GM19438 (cell line): ENCODE measurements at regions not wholly inside any gene's neighbourhood (a gene's known extent, or its start where the extent isn't known, plus 50 kb on each side); places are given as distances from the start of the nearest gene placed in this dataset.
"Not testable (repeated sequence)": the region's sequence is repeated elsewhere in the genome, so short reads cannot be mapped to it uniquely, and the experiment has no call there.

ENCODE experiments used
- ATAC-seq: cut with Tn5 transposase; IDR thresholded peaks from one replicate; pipeline ENCODE4 v1.9.1; 2021; ENCODE audit warnings: low read depth; ENCODE audit not compliant: unreplicated experiment

- no peak for ATAC-seq
Measured at GRCh38 chr17:71166311-71166710, 954.5 kb upstream of the SOX9 start.

DNA sequence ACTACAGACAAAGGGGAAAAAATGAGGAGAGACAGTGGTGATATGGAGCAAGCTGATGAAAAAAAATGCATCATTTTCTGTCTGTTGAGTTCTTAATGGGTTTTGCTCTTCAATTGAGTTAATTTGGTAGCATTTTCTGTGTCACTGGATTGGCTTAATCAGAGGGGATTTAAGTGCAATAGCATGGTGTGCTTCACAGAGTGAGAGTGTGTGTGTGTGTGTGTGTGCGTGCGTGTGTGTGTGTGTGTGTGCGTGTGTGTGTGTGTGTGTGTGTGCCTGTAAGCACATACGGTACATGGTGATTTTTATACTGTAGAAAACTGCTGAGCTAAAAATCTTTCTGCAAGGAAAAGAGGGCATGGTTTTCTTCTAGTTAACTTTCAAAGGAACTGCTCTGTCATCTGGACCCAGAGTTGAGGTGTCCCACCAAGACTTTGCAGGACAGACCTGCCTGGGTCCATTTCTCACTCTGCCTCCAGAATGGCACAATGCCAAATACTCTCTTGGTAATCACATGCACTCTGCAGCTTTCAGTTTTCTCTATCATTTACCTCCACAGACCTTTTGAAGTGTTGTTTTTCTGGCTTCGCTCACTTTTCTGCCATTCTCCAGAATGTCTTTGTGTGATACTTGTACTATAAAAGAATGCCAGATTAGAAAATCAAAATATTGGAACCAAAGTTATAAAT is 952.6 kb upstream of the SOX9 start:
- ATAC-seq: no peak

- no peak for ATAC-seq
Measured at GRCh38 chr17:71170070-71170469, 950.8 kb upstream of the SOX9 start.

DNA sequence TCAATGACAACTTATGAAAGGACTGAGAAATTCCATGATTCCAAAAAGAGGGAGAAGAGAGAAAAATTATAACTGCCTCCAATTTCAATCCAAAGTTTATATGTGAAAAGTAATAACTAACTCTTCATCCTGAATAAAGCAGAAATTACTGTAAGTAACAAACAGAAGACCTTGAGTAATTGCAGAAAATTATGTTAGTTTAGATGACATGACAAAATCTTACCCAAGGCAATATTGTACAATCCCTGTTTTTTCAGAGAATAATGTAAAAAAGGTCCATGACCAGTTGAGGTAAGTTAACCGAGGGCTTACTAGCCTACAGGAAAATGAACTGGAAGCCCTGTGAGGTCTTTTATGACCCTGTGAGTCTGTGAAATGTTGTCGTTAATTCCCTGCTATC is 949.5 kb upstream of the SOX9 start:
- no peak for ATAC-seq

- no peak for ATAC-seq
Measured at GRCh38 chr17:71173991-71174390, 946.8 kb upstream of the SOX9 start.

DNA sequence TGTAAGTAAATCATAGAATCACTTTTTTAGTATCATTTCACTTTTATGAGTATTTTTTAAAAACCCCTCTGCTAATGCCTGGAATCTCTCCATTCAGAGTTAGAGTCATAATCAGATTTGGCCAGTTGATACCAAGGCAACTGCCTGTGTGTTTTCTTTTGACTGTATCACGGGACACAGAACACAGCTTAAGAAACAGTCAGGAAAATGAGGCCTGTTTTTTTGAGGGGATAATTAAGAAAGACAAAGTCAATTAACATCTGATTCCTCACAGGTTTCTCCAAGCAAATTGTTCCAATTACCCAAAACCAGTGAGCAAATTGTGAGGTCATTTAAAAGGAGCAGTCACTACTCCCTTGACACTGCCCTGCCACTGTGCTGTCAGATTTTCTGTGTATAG is 944.5 kb upstream of the SOX9 start:
- no peak for ATAC-seq

DNA sequence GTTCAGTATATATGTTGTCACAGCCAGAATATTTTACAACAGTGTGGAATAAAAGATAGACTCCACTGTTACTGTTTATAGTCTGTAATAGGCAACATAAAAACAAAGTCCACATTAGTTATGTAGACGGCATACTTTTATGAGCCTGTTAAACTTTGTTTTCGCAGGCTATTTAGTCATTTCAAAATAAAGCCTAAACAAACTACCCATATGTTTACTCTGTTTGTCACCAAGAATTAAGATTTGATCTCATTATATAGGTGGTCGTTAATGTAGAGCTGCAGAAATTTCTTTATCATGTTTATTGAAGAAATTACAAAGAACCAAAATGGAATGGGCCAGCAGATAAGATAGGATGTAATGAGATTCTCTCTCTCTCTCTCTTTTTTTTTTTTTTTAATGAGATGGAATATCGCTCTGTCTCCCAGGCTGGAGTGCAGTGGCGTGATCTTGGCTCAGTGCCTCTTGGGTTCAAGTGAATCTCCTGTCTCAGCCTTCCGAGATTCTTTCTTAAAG is 943.8 kb upstream of the SOX9 start:
- ATAC-seq: no peak

- ATAC-seq: no peak
Measured at GRCh38 chr17:71180801-71181385, 939.9 kb upstream of the SOX9 start.

- ATAC-seq: no peak
Measured at GRCh38 chr17:71183066-71183660, 937.7 kb upstream of the SOX9 start.

DNA sequence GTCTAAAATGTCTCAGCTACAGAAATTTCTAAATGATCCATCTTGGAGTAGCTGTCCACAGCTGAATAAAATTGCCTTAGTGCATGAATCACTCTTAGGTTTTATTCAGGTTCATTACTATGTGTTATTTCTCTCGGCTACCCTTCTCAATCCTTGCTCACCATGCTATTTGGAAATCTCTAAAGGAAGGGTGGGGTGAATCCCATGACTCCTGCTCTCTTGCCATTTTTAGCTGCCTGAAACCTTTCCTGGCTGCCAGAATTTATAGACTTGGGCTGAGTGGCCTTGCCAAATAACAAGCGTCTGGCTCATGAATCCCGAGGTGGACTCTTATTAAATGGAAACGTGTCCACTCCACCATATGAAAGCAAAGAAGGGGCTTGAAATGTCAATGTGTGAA is 936.1 kb upstream of the SOX9 start:
- no peak for ATAC-seq

DNA sequence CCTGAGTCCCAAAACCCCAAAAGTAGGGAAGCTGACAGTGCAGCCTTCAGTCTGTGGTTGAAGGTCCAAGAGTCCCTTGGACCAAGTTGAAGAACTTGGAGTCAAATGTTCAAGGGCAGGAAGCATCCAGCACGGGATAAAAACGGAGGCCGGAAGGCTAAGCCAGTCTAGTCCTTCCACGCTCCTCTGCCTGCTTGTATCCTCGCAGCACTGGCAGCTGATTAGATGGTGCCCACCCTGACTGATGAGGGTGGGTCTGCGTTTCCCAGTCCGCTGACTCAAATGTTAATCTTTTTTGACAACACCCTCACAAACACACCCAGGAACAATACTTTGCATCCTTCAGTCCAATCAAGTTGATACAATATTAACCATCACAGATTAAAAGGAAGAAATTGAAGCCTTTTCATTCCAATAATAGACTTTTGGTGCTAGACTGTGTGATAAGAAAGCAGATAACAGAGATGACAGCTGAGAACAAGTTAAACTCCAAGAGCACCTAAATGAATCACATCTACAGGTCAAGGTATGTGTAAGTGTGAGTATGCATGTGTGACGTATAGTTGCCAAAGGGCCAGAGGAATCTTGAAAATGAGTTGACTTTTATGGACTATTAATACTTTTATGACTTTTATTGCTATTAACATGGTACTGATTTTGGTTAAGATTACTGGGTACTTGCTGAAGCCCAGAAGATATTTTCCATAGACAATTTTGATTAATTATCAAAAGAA is 933.5 kb upstream of the SOX9 start:
- no peak for ATAC-seq

- ATAC-seq: no peak
Measured at GRCh38 chr17:71188811-71189492, 931.9 kb upstream of the SOX9 start.

- ATAC-seq: no peak
Measured at GRCh38 chr17:71189493-71189831, 931.4 kb upstream of the SOX9 start.

GRCh38 chr17:71192039-71192555 is 928.7 kb upstream of the SOX9 start:
- ATAC-seq: no peak

- no peak for ATAC-seq
Measured at GRCh38 chr17:71192848-71193247, 928.0 kb upstream of the SOX9 start.

GRCh38 chr17:71200597-71200996 is 920.2 kb upstream of the SOX9 start:
- no peak for ATAC-seq

- ATAC-seq: no peak
Measured at GRCh38 chr17:71201639-71202038, 919.2 kb upstream of the SOX9 start.

- no peak for ATAC-seq
Measured at GRCh38 chr17:71202449-71202848, 918.4 kb upstream of the SOX9 start.

DNA sequence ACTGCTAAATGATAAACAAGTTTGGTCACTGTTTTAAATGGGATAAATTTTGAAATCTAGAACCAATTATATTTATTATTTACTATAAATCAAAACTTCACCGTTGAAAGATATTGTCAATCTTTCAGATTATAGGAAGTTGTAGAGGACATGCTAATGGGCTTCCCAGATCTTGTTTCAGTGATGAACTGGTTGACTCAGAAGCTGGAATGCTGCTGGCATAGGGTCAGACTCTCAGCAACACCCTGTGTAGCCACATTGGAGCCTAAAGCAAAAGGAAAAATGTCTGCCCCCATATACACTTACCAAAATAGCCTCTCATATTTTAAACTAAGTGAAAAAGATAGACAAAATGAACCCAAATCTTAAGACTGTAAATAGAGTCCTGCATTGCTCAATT is 916.9 kb upstream of the SOX9 start:
- no peak for ATAC-seq

GRCh38 chr17:71205951-71206350 is 914.9 kb upstream of the SOX9 start:
- ATAC-seq: not testable (repeated sequence)
